ENCODE measurements at regions not wholly inside any gene's neighbourhood (a gene's known extent, or its start where the extent isn't known, plus 50 kb on each side); places are given as distances from the start of the nearest gene placed in this dataset.
"Not testable (repeated sequence)": the region's sequence is repeated elsewhere in the genome, so short reads cannot be mapped to it uniquely, and the experiment has no call there.

GRCh38 chr4:43564107-43564506 lies 671.6 kb downstream of the GRXCR1 start:
- no CpG with 5 or more reads among the region's 1 CpG for WGBS (ENCODE audit: insufficient coverage)
- Histone ChIP-seq H3K4me1 (ENCODE audit: control insufficient read depth, insufficient read depth, low read length) (no peaks in the 10 kb centered on the region), H3K36me3 (ENCODE audit: control insufficient read depth, insufficient read depth, low read length) (no peaks in the 10 kb centered on the region), H3K27ac (ENCODE audit: low read length) (no peak overlapping the region), H3K9me3 (replicated peaks; ENCODE audit: control insufficient read depth, low read depth, low read length) (peaks cover 2% of the 10 kb centered on the region), H3K27me3 (ENCODE audit: control insufficient read depth, insufficient read depth, low read length) (no peaks in the 10 kb centered on the region), H3K4me3 (ENCODE audit: low read length) (no peak overlapping the region)
- no peak for DNase-seq

GRCh38 chr4:43564591-43564990 lies 672.1 kb downstream of the GRXCR1 start:
- no peak for DNase-seq
- H3K27ac ChIP-seq (ENCODE audit: low read length): no peak overlapping the region
- peaks cover 2% of the 10 kb centered on the region for H3K9me3 ChIP-seq (replicated peaks; ENCODE audit: control insufficient read depth, low read depth, low read length)
- H3K4me1 ChIP-seq (ENCODE audit: control insufficient read depth, insufficient read depth, low read length): no peaks in the 10 kb centered on the region
- H3K27me3 ChIP-seq (ENCODE audit: control insufficient read depth, insufficient read depth, low read length): no peaks in the 10 kb centered on the region
- H3K4me3 ChIP-seq (ENCODE audit: low read length): no peak overlapping the region
- no peaks in the 10 kb centered on the region for H3K36me3 ChIP-seq (ENCODE audit: control insufficient read depth, insufficient read depth, low read length)

GRCh38 chr4:43567644-43568043 lies 675.1 kb downstream of the GRXCR1 start:
- Histone ChIP-seq H3K9me3 (replicated peaks; ENCODE audit: control insufficient read depth, low read depth, low read length) (peaks cover 2% of the 10 kb centered on the region), H3K36me3 (ENCODE audit: control insufficient read depth, insufficient read depth, low read length) (no peaks in the 10 kb centered on the region), H3K4me3 (ENCODE audit: low read length) (no peak overlapping the region), H3K27ac (ENCODE audit: low read length) (no peak overlapping the region), H3K27me3 (ENCODE audit: control insufficient read depth, insufficient read depth, low read length) (no peaks in the 10 kb centered on the region), H3K4me1 (ENCODE audit: control insufficient read depth, insufficient read depth, low read length) (no peaks in the 10 kb centered on the region)
- 78% methylated on average over 1 of the region's 2 CpGs for WGBS (ENCODE audit: insufficient coverage)
- no peak for DNase-seq

GRCh38 chr4:43586813-43587212 lies 694.3 kb downstream of the GRXCR1 start:
- H3K4me3 ChIP-seq (ENCODE audit: low read length): no peak overlapping the region
- H3K27ac ChIP-seq (ENCODE audit: low read length): no peak overlapping the region
- no peaks in the 10 kb centered on the region for H3K9me3 ChIP-seq (replicated peaks; ENCODE audit: control insufficient read depth, low read depth, low read length)
- H3K4me1 ChIP-seq (ENCODE audit: control insufficient read depth, insufficient read depth, low read length): no peaks in the 10 kb centered on the region
- WGBS (ENCODE audit: insufficient coverage): 72% methylated on average over 2 of the region's 4 CpGs
- H3K27me3 ChIP-seq (ENCODE audit: control insufficient read depth, insufficient read depth, low read length): no peaks in the 10 kb centered on the region
- DNase-seq: no peak
- H3K36me3 ChIP-seq (ENCODE audit: control insufficient read depth, insufficient read depth, low read length): no peaks in the 10 kb centered on the region

GRCh38 chr4:43587758-43588157 lies 695.2 kb downstream of the GRXCR1 start:
- Histone ChIP-seq H3K27ac (ENCODE audit: low read length) (no peak overlapping the region), H3K36me3 (ENCODE audit: control insufficient read depth, insufficient read depth, low read length) (no peaks in the 10 kb centered on the region), H3K27me3 (ENCODE audit: control insufficient read depth, insufficient read depth, low read length) (no peaks in the 10 kb centered on the region), H3K4me3 (ENCODE audit: low read length) (no peak overlapping the region), H3K9me3 (replicated peaks; ENCODE audit: control insufficient read depth, low read depth, low read length) (no peaks in the 10 kb centered on the region), H3K4me1 (ENCODE audit: control insufficient read depth, insufficient read depth, low read length) (no peaks in the 10 kb centered on the region)
- DNase-seq: no peak
- WGBS (ENCODE audit: insufficient coverage): 85% methylated on average over 4 of the region's 8 CpGs

GRCh38 chr4:43607400-43607799 lies 714.9 kb downstream of the GRXCR1 start:
- no peaks in the 10 kb centered on the region for H3K9me3 ChIP-seq (replicated peaks; ENCODE audit: control insufficient read depth, low read depth, low read length)
- no peak overlapping the region for H3K27ac ChIP-seq (ENCODE audit: low read length)
- no peak overlapping the region for H3K4me3 ChIP-seq (ENCODE audit: low read length)
- H3K36me3 ChIP-seq (ENCODE audit: control insufficient read depth, insufficient read depth, low read length): no peaks in the 10 kb centered on the region
- no peak for DNase-seq
- no peaks in the 10 kb centered on the region for H3K27me3 ChIP-seq (ENCODE audit: control insufficient read depth, insufficient read depth, low read length)
- no peaks in the 10 kb centered on the region for H3K4me1 ChIP-seq (ENCODE audit: control insufficient read depth, insufficient read depth, low read length)

DNA sequence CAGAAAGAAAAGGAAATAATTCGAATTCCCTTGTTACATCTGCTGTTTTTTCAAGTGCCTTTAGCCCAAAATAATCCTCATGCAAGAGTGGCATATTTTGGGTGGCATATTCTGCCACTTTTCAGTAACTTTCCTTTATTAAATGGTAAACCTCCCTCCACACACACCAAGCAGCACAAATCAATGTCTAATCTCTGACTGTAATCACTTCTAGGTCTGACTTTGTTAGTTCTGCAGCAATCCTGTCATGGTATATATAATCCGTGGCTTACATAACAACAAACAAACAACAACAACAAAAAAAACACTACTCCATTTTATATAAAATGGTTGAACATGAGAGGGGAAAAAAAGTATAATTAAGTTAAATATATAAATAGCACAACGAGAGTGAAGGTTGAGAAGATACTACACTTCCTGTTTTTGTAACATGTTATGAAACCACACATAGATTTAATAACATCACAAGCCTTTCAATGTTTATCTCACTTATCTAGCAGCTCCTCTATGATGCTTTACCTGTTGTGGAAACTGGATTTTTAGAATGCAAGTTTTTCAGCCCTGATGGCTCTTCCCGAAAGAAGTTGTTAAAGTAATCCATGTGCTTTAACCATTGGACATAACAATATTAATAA lies 715.4 kb downstream of the GRXCR1 start:
- Histone ChIP-seq H3K27ac (ENCODE audit: low read length) (no peak overlapping the region), H3K4me3 (ENCODE audit: low read length) (no peak overlapping the region), H3K36me3 (ENCODE audit: control insufficient read depth, insufficient read depth, low read length) (no peaks in the 10 kb centered on the region), H3K27me3 (ENCODE audit: control insufficient read depth, insufficient read depth, low read length) (no peaks in the 10 kb centered on the region), H3K9me3 (replicated peaks; ENCODE audit: control insufficient read depth, low read depth, low read length) (no peaks in the 10 kb centered on the region), H3K4me1 (ENCODE audit: control insufficient read depth, insufficient read depth, low read length) (no peaks in the 10 kb centered on the region)
- WGBS (ENCODE audit: insufficient coverage): no CpG with 5 or more reads among the region's 4 CpGs
- DNase-seq: no peak

DNA sequence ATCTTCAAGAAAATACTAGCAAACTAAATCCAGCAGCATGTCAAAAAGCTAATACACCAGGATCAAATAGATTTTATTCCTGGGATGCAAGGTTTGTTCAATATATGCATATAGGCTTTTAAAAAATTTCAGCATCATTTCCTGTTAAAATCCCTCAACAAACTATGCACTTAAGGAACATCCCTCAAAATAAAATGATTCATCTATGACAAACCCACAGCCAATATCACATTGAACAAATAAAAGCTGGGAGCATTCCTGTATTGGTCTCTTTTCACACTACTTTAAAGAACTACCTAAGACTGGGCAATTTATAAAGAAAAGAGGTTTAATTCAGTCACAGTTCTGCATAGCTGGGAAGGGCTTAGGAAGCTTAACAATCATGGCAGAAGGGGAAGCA lies 726.7 kb downstream of the GRXCR1 start:
- no peak for DNase-seq
- H3K27me3 ChIP-seq (ENCODE audit: control insufficient read depth, insufficient read depth, low read length): no peaks in the 10 kb centered on the region
- peaks cover 14% of the 10 kb centered on the region for H3K9me3 ChIP-seq (replicated peaks; ENCODE audit: control insufficient read depth, low read depth, low read length)
- H3K36me3 ChIP-seq (ENCODE audit: control insufficient read depth, insufficient read depth, low read length): no peaks in the 10 kb centered on the region
- no peaks in the 10 kb centered on the region for H3K4me1 ChIP-seq (ENCODE audit: control insufficient read depth, insufficient read depth, low read length)
- H3K4me3 ChIP-seq (ENCODE audit: low read length): no peak overlapping the region
- no peak overlapping the region for H3K27ac ChIP-seq (ENCODE audit: low read length)

GRCh38 chr4:43637893-43638292 lies 745.4 kb downstream of the GRXCR1 start:
- H3K36me3 ChIP-seq (ENCODE audit: control insufficient read depth, insufficient read depth, low read length); H3K27me3 ChIP-seq (ENCODE audit: control insufficient read depth, insufficient read depth, low read length); H3K9me3 ChIP-seq (replicated peaks; ENCODE audit: control insufficient read depth, low read depth, low read length); H3K4me3 ChIP-seq (ENCODE audit: low read length); DNase-seq; H3K27ac ChIP-seq (ENCODE audit: low read length); H3K4me1 ChIP-seq (ENCODE audit: control insufficient read depth, insufficient read depth, low read length): not testable (repeated sequence)
- WGBS (ENCODE audit: insufficient coverage): 85% methylated on average over 4 of the region's 4 CpGs

DNA sequence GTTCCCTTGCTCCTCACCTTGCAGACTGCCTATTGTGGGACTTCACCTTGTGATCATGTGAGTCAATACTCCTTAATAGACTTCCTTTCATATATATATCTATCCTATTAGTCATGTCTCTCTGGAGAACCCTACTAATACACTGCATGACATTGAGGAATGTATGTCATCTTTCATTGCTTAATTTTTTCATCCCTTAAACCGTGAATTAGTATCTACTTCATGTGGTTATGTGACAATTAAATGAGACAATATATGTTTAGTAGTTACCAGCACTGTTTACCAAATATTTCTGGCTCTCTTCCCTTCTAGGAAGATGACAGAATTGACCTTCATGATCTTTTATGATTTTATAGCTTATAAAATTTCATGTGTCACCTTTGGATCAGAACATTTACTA lies 759.5 kb downstream of the GRXCR1 start:
- no peaks in the 10 kb centered on the region for H3K4me1 ChIP-seq (ENCODE audit: control insufficient read depth, insufficient read depth, low read length)
- H3K27me3 ChIP-seq (ENCODE audit: control insufficient read depth, insufficient read depth, low read length): no peaks in the 10 kb centered on the region
- peaks cover 7% of the 10 kb centered on the region for H3K9me3 ChIP-seq (replicated peaks; ENCODE audit: control insufficient read depth, low read depth, low read length)
- DNase-seq: no peak
- no CpG with 5 or more reads among the region's 1 CpG for WGBS (ENCODE audit: insufficient coverage)
- no peak overlapping the region for H3K27ac ChIP-seq (ENCODE audit: low read length)
- no peaks in the 10 kb centered on the region for H3K36me3 ChIP-seq (ENCODE audit: control insufficient read depth, insufficient read depth, low read length)
- no peak overlapping the region for H3K4me3 ChIP-seq (ENCODE audit: low read length)

DNA sequence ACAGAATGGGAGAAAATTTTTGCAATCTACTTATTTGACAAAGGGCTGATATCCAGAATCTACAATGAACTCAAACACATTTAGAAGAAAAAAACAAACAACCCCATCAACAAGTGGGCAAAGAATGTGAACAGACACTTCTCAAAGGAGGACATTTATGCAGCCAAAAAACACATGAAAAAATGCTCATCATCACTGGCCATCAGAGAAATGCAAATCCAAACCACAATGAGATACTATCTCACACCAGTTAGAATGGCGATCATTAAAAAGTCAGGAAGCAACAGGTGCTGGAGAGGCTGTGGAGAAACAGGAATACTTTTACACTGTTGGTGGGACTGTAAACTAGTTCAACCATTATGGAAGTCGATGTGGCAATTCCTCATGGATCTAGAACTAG lies 767.0 kb downstream of the GRXCR1 start:
- not testable (repeated sequence) for DNase-seq; H3K4me3 ChIP-seq (ENCODE audit: low read length); H3K36me3 ChIP-seq (ENCODE audit: control insufficient read depth, insufficient read depth, low read length); H3K27me3 ChIP-seq (ENCODE audit: control insufficient read depth, insufficient read depth, low read length); H3K27ac ChIP-seq (ENCODE audit: low read length); H3K9me3 ChIP-seq (replicated peaks; ENCODE audit: control insufficient read depth, low read depth, low read length); H3K4me1 ChIP-seq (ENCODE audit: control insufficient read depth, insufficient read depth, low read length)
- WGBS (ENCODE audit: insufficient coverage): no CpG with 5 or more reads among the region's 2 CpGs

Data from muscle of leg (tissue), 3 donors.